ENCODE measurements at regions not wholly inside any gene's neighbourhood (a gene's known extent, or its start where the extent isn't known, plus 50 kb on each side); places are given as distances from the start of the nearest gene placed in this dataset.

- TF ChIP-seq POLR2A (IDR thresholded peaks at IDR 0.05) (no peak), CTCF (IDR thresholded peaks at IDR 0.05) (no peak)
Measured at GRCh38 chrX:138925330-138925729, 213.8 kb upstream of the FGF13 start.
